ENCODE measurements at regions not wholly inside any gene's neighbourhood (a gene's known extent, or its start where the extent isn't known, plus 50 kb on each side); places are given as distances from the start of the nearest gene placed in this dataset.

DNA sequence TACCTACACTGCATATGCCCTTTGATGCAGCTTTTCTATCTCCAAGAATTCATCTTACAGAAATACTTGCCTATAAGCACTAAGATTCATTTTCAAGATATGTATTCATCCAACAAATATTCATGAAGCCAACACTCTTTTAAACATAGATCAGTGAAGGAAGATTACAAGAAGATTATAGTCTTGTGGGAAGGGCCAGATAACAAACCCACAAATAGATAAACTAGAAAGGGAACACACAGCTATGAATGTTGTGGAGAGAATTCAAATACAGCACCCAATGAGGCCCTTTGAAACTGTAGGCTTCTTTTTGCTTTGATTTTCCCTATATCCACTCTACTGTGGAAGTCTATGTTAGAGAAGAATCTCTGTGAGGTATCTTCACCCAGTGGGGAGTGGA lies 186.7 kb upstream of the RBMS1 start:
- no peak for DNase-seq

DNA sequence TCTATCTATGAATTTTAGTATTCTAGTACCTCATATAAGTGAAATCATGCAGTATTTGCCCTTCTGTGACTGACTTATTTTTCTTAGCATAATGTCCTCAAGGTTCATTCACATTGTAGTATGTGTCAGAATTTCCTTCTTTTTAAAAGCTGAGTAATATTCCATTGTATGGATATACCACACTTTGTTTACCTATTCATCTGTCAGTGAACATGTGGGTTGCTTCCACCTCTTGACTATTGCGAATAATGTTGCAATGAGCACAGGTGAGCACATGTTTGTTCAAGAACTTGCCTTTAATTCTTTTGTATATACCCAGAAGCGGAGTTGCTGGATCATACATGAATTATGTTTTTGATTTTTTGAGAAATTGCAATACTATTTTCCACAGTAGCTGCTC lies 187.4 kb upstream of the RBMS1 start:
- DNase-seq: no peak

DNA sequence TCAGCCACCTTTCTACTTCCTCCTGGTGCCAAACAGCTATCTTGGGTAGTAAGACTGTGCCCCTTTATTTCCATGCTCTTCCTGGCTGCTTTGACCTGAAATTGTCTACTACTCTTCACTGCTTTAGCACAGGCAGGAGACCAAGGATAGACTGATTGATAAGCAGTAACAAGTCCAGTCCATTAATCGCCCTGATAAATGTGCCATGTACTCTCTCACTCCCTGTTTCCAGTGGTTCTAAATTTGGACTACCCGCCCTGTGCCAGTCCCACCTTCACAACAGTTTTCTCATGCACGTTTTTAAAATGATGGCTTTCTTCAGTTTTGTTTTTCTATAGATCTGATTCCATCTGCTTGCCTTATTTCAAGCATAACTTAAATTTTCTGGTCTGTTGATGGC lies 189.6 kb upstream of the RBMS1 start:
- no peak for DNase-seq

DNA sequence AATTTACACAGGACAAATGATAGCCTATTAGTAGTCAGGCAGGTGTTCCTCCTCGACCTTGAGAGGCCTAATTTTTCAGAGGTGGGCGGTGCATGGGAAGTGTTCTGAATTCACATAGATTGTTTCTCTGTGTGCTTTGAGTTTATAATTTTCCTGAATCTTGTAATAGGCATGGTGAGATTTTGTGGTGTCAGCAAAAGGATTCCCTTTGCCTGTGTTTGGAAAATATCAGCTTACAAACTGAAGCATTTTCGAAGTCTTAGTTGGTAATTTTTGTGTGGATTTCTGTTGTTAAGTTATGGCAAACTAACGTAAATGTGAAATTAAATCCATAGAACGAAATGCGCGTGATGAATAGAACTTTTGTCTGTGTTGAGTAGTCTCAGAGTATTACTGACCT lies 194.0 kb upstream of the RBMS1 start:
- DNase-seq: no peak

DNA sequence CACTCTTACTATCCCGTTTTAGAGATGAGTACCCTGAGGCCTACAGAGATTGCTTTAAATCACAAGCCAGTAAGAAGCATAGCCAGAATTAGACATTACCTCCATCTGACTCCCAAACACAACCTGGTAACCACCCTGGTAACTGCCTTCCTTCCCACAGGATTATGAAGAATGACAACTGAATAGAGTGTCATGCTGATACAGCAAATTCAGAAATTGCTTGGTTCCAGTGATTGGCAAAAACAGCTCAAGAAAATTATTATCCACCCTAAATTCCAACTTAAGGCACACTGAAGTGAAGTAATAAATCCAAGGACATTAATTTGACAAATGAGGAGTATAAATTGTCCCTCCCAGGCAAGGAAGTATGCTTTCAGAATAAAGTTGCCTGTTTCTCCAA lies 195.8 kb upstream of the RBMS1 start:
- no peak for DNase-seq

DNA sequence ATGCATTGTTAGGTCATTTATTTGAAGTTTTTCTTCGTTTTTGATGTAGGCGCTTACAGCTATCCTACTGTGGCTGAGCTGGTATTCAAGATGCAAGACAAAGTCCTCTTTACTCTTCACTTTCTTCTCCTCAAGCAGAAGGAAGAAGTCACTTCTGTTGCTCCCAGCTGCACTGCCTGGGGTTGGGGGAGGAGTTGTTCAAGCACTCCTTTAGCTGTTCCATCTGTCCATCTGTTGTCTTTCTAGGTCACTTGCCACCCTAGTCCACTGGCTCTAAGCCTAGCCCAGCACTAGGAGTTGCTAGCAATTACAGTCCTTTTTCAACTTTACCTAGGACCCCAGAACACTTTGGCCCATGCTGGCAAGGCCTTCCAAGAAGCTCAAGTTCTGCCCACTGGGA lies 200.6 kb upstream of the RBMS1 start:
- DNase-seq: no peak

DNA sequence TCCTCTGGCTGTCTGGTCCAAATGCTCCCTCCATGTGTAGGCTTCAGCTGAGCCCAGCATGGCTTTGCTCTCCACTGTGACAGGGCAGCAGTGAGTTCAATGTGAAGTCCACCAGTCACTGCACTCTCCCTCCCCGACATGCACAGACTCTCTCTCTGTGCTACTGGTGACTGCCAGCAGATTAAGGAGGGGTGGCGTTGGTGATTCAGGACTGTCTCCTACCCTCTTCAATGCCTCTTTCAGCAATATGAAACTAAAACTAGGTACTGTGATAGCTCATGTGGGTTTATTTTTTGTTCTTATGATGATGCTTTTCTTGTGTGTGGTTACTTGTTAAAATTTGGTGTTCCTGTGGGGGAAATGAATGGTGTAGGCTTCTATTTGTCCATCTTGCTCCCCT lies 201.0 kb upstream of the RBMS1 start:
- no peak for DNase-seq

DNA sequence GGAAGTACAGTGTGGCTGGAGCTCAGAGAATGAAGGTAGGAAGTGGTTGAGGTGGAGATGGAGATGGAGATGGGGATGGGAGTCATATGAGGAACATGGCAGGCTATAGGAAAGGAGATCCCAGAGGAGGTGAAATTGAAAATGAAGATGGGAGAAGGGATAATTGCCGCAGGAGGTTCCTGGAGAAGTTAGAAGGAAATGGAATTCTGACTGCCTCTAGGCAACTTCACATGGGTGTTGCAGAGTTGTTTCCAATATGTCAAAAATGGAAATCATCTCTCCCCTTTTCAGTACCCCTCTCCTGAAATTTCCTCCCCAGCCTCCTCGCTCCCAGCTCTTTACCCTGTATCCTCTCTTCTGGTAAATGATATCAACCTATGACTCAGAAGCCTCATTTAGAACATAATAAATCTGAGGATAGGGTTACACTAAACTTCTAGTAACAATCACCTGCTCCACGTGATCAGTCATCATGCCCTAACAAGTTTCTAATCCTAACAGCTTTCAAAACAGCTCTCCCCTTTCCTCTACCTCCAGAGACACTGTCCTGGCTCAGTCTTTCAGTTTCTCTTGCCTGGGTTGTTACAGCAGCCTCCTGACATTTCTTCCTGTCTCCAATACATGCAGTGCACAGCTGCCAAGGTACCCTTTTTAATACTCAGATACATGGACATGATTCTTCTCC lies 201.9 kb upstream of the RBMS1 start:
- no peak for DNase-seq

DNA sequence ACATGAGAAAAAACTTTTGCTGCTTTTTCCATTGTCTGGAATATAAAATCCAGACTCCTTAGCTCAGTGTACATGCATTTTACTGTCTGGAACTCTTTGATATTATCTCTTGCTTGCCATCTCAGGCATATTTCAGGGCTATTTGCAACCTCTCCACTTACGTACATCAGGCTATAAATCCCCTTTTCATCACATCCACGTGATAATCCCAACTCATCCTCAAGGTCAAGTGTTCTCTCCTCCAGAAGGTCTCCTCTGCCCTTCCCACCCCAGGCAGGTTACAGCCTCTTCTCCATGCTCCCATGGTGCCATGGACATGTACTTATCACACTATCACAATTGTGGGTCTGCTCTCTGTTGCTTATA lies 202.5 kb upstream of the RBMS1 start:
- no peak for DNase-seq

DNA sequence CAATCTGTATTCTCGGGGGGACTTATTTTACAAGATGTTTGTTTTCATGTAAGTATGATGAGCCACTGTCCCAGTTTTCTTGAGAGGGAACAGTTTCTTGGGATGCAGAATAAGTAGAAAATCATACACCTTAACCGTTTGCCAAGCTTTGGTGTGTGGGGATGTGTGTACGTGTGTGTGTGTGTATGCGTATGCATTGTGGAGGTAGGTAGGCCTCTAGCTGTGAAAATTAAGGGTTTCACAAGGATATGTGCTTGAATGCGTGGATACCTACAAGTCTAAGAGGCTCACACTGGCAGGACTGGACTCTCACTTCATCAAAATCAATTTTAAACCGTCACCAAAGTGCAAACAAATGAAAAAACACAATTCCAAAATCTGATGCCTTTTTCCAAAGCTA lies 204.2 kb upstream of the RBMS1 start:
- no peak for DNase-seq

DNA sequence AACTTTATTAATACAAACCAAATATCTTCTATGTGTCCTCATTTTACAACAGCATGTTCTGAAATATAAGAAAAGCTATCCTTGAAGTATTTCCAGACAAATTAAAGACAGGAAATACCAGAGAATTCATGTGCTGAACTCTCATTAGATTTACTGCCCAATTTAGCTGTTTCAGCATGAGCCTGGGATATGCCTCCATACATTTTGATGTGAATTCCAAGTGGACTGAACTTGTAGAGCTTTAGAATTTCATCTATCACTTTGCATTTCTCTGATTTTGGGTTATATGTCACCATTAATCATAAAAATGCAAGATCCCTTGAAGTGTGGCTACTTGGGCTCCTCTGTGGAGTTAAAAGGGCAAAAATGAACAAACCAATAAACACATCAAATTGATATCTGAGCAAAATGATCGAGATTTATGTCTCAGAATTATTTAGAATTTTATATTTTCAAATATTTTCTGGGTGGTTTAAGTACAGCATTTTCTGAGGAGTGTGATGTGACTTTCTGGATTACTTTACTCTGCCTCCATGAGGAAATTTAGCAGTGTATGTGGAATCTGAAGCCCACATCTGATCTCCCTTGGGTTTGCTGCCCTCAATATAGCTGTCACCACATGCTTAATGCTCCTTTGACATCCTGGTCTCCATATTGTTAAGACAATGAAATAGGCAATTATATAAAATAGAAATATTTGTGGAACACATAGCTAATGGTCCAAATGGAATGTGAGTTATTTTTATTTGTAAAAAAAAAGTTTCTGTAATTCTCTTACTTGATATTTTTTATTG lies 206.6 kb upstream of the RBMS1 start:
- no peak for DNase-seq

DNA sequence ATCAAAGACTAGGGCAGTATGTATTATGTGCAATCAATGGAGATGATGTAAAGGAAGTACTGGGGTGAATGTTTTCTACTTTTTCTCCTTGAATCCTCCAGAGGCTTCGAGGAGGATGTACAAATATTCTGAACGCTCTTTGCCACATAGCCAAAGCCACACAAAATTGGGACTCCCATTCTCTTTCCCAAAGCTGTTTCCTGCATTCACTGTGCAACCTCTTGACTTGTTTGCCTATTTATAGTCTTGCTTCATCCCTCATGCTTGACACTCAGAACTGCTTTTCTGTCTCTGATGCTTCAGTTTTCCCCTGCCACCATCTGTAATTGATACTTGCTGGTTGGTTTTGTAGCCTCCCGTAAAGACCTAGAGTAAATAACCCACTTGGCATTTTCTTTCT lies 208.2 kb upstream of the RBMS1 start:
- no peak for DNase-seq

DNA sequence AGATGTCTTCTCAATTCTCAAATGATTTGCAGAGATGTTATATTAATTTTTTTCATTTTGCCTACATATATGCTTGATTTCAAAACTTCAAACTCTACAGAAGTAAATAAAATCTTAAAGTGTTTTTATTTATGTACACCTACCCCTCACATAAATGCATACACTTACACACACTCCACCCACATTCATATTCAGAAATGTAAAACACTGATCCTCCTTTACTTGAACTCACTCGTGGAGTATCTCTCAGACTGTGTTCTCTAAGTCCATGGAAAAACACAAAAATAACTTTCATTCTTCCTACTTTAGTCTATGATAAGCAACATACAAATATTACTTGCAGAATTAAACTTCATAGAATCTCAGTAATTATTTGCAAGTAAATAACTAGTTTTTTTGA lies 209.1 kb upstream of the RBMS1 start:
- no peak for DNase-seq

DNA sequence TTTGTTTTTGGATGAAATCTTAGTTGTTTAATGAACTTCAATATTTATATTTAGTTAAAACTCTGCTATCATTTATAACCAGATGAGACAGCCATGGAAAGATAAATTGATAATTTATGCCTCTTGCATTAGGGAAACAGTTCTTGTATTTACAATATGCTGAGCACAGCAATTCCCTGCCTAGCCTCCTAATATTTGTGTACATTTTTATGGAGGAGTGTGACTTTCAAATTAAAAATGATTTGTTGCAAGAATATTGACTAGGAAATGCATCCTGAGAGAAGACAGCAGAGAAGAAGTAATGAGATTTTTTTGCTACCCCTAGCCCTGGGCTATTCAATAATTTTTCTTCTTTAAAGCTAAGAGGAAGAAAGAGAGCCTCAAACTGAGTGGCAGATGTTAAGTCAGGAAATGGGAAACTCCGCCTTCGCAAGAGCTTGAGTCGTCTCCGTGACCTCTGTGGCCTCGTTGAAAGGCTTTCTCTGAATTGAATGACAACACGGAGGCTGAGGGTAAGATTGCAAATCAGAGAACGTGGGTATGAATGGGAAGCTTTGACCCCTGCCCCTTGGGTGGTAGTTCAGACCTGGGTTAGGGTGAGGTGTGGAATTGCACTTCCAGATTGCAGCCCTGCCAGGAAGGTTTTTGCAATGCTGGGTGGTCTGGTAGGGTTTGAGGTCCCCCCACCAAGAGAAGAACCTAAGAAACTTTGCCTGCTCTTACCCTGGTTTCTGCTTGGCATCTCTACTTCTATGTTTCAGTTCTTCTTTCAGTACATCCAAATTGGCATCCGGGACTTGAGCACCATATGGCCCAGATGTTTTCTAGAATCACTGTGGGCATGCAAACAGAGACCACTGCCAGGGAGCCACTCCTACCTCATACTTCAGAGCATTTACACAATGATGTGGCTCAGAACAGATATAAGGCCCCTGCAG lies 210.3 kb upstream of the RBMS1 start:
- DNase-seq: no peak

DNA sequence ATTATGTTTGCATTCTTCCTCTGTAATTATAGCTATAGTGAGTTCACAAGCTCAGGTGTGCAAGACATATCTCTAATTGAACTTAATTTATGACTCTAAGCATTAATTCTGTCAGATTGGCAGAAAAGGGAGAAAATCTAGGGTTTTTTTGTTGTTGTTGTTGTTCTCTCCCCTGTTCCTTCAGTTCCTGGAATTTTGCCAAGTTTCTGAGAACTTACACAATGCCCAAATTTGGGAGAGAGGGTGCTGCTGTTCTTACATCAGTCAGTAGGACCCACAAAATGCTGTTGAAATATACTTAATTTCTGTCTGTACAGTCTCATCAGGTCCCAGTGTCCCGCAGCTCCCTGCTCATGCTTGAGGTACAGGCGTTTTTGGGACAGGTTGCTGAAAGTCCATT lies 221.8 kb upstream of the RBMS1 start:
- no peak for DNase-seq

DNA sequence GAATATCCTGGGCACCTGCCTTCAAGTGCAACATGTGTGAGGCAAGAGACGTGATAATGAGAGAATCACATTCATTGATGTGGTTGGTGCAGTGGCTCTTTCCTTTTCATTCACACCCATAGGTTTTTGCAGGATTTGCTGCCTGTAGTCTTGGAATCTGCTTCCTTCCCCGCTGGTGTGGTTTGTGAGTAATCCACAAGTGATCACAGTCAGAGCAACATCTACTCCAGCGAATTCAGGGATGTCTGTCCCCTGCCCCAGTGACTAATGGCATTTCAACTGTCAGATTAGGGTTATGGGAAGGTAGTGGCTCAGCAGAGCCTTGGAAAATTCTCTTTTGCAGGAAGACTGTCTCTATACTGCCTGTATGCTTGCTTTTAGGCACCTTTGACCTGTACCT lies 225.5 kb upstream of the RBMS1 start:
- DNase-seq: no peak

DNA sequence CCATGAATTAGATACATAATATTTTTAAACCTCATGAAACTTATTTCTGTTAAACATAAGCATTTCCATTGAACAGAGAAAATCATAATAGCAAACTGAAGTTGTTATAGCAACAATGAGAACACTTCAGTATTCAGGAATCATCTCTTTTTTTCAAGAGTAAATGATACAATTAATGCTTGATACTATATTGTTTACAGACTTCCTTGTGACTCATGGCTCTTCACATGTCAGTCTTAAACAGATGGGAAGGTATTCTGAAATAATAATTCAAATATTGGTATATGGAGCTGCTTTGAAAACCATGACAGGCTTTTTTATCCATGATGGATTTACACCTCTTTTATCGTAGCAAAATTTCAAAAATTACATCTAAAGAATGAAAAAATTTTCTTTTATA lies 226.5 kb upstream of the RBMS1 start:
- no peak for DNase-seq

DNA sequence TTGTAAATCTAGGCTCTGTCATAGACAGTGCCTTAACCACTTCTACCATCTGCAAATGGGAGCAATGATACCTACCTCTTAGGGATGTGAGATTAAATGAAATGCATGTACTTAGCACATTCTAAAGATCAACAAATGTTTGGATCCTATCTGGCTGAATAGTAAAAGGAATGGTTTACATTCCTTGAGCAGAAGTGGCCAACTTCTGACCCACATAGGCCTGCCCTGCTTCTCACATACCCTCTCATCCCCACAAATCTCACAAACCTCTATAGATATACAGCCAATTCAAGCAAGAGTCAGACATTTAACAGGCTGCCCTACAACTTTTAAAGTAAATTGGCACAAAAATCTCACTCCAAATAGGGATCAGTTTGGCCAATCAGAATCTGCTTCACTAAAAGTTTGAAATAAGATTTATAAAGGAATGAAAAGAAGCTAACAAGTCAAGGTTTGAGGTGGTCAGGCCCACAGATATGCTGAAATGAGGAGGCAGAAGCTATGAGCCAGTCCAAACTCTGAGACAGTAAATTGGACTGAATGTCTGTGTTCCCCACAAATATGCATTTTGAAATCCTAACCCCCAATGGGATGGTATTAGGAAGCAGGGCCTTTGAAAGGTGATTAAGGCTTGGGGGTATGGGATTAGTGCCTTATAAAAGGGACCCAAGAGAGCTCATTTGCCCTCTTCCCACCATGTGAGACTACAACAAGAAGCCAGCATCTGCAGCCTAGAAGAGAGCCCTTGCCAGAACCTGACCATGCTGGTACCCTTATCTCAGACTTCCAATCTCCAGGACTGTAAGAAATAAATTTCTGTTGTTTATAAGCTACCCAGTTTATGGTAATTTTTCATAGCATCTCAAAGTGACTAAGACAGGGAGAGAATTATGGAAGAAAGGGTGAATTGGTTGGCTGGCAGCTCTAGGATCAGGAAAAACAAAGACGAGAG lies 227.8 kb upstream of the RBMS1 start:
- no peak for DNase-seq

DNA sequence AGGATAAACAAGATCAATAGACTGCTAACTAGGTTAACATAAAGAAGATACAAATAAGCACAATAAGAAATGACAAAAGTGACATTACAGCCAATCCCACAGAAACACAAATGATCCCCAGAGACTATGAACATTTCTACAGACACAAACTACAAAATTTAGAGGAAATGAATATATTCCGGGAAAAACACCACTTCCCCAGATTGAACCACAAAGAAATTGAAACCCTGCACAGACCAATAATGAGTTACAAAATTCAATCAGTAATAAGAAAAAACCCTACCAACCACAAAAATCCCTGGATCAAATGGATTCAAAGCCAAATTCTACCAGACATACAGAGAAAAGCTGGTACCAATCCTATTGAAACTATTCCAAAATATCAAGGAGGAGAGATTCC lies 232.4 kb upstream of the RBMS1 start:
- no peak for DNase-seq

DNA sequence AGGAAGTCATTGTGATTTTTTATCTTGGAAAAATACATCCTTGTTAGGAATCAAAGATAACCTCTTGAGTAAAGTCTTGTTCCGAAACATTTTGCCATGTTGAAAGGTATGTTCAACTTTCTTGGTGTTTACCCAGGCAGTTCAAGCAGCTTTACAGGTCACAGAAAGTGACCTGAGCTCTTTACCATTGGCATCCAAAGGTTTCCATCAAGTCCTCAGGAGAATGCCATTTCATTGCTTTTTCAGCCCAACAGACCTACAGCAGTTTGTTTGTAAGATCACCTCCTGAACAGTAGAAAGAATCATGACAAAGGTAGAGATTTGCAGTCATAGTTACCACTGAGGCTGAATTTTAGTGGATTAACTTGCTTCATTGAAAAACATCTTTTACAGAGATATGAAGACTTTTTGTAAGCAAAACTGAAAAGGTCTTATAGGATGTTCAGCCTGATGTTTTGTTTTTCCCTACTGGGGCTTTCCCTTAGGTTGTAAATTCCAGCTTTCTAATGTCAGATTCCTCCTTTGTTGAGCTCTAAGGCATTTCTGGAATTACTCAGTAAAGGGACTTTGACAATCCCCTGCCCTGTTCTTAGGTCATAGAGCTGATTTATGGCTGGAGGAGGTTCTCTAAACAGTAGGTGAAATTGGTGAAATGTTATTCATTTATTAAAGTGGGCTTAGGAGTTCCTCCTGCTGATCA lies 236.8 kb upstream of the RBMS1 start:
- DNase-seq: no peak

DNA sequence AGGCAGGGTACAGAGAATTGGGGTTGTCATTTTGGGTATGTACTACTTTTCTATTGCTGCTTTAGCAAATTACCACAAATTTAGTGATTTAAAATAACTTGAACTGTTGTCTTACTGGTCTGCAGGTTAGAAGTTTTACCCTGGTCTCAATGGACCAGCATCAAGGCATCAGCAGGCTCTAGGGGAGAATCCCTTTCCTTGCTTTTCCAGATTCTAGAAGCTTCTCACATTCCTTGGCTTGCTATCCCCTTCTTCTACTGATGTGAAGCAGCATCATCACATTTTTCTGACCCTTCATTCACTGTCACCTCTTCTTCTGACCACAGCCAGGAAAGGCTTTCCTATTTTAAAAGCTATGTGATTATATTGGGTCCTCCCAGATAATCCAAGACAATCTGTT lies 237.8 kb upstream of the RBMS1 start:
- no peak for DNase-seq

DNA sequence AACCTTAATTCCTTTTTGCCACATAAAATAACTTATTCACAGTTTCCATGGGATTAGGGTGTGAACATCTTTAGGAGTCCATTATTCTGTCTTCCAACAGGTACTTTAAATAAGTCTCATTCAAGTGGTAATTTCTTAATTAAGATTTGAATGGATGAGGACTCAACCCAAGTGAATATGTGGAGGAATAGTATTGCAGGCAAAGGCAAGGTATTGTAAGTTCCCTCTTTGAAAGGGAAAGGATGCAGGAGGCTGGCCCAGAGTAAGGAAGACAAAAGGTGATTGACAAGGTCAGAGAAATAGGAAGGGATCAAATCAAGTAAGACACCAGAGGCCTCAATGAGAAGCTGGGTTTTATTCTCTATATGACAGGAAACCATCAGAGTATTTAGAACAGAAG lies 238.2 kb upstream of the RBMS1 start:
- no peak for DNase-seq

All from right forelimb (tissue), 1 donor.